SK-N-MC (cell line): ENCODE measurements at regions not wholly inside any gene's neighbourhood (a gene's known extent, or its start where the extent isn't known, plus 50 kb on each side); places are given as distances from the start of the nearest gene placed in this dataset.

ENCODE experiments used
- EZH2 ChIP-seq: fragments of 200-600 bp; sonication (generic); IDR thresholded peaks from one replicate; pipeline ENCODE4 v1.6.1; 2017; ENCODE audit warnings: antibody characterized with exemption
- POLR2AphosphoS5 ChIP-seq: IDR thresholded peaks from 2 replicates; pipeline ENCODE4 v1.6.1; 2012; ENCODE audit warnings: mild to moderate bottlenecking, low read depth, low read length, borderline replicate concordance

DNA sequence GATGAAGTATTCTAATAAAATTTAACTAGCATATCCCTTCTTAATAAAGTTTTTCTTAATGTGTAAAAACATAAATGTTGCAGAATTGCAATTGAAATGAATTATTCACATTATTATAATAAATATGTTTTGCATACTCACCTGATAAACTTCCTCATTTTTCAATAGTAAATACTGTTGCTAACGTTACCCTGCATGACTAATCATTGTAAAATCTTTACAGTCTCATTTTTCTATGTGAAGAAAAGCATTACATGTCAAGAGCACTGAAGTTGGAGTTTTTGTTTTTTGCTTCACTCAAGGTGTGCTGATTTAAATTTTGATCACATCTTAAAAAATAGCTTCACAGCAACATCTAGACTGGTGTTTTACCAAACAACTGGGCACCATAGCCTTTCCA lies 157.2 kb upstream of the CDH18 start:
- no peak for TF ChIP-seq POLR2AphosphoS5
- no peak for TF ChIP-seq EZH2
